Neuron (in vitro differentiated cells): ENCODE measurements at regions not wholly inside any gene's neighbourhood (a gene's known extent, or its start where the extent isn't known, plus 50 kb on each side); places are given as distances from the start of the nearest gene placed in this dataset.
"Not testable (repeated sequence)": the region's sequence is repeated elsewhere in the genome, so short reads cannot be mapped to it uniquely, and the experiment has no call there.

ENCODE experiments used
- H2AFZ ChIP-seq: one replicate; pipeline ENCODE4 v1.6.1; 2013; ENCODE audit warnings: low read depth, mild to moderate bottlenecking, inconsistent platforms, low read length, moderate library complexity
- H3K27me3 ChIP-seq: one replicate; pipeline ENCODE4 v1.6.1; 2013; ENCODE audit warnings: low read length; ENCODE audit not compliant: insufficient read depth
- H3K36me3 ChIP-seq: one replicate; pipeline ENCODE4 v1.6.1; 2013; ENCODE audit warnings: low read length; ENCODE audit not compliant: insufficient read depth
- H3K4me1 ChIP-seq: one replicate; pipeline ENCODE4 v1.6.1; 2013; ENCODE audit warnings: low read length; ENCODE audit not compliant: insufficient read depth
- H3K4me3 ChIP-seq: 2 replicates; pipeline ENCODE4 v1.5.1; 2013; ENCODE audit warnings: mild to moderate bottlenecking, low read length, moderate library complexity
- H3K9me3 ChIP-seq: one replicate; pipeline ENCODE4 v1.6.1; 2013; ENCODE audit warnings: low read length

- H3K4me3 ChIP-seq, H3K4me1 ChIP-seq, H3K36me3 ChIP-seq, H3K27me3 ChIP-seq, H2AFZ ChIP-seq, H3K9me3 ChIP-seq: not testable (repeated sequence)
Measured at GRCh38 chr2:192384191-192384590, 189.5 kb upstream of the TMEFF2 start.

DNA sequence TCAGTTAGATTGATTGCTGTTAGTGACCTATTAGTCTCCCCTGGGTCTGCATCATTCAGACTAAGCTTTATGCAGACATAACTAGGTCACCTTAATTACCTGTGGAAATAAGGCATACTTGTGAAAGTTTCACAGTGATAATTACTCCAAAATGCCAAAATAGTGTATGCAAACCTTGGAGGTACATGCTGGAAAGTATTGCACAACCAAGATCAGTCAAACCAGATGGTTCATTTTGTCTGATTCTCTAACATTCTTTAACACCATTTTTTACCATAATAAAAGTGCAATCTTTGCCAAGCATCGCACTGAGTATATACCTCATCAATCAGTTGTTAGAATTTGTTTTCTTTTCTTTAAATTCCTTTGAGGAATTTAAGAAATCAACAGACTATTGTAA, 186.3 kb upstream of the TMEFF2 start:
- H3K4me3 ChIP-seq = no peak overlapping the region
- H3K9me3 ChIP-seq = no peaks in the 10 kb centered on the region
- H3K36me3 ChIP-seq = no peaks in the 10 kb centered on the region
- peaks cover 5% of the 10 kb centered on the region for H3K4me1 ChIP-seq
- no peak overlapping the region for H2AFZ ChIP-seq
- H3K27me3 ChIP-seq = no peaks in the 10 kb centered on the region

DNA sequence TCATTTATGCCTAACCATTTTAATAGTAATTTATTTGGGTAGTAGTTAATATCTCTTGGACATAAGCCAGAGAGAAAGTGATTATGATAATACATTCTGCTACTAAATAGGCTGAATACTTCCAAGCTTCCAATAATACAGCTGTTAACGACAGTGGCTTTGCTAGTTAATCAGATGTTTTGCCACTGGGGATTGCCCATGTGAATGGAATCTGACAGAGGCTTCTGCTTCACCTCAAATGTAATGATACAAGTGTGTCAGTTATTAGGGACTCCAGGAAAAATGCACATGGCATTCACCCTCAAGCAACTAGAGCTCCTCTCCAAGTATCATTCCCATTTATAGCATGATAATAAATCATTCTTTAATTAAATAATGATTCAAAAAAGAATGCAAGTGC, 185.0 kb upstream of the TMEFF2 start:
- no peaks in the 10 kb centered on the region for H3K9me3 ChIP-seq
- peaks cover 5% of the 10 kb centered on the region for H3K4me1 ChIP-seq
- H3K27me3 ChIP-seq = no peaks in the 10 kb centered on the region
- H3K4me3 ChIP-seq = no peak overlapping the region
- no peaks in the 10 kb centered on the region for H3K36me3 ChIP-seq
- no peak overlapping the region for H2AFZ ChIP-seq

- H3K36me3 ChIP-seq = no peaks in the 10 kb centered on the region
- H3K9me3 ChIP-seq = no peaks in the 10 kb centered on the region
- H3K4me1 ChIP-seq = peaks cover 5% of the 10 kb centered on the region
- no peak overlapping the region for H2AFZ ChIP-seq
- H3K4me3 ChIP-seq = no peak overlapping the region
- H3K27me3 ChIP-seq = no peaks in the 10 kb centered on the region
Measured at GRCh38 chr2:192377173-192377572, 182.4 kb upstream of the TMEFF2 start.

- Histone ChIP-seq H3K9me3 (no peaks in the 10 kb centered on the region), H3K4me1 (peaks cover 5% of the 10 kb centered on the region), H3K27me3 (no peaks in the 10 kb centered on the region), H3K4me3 (no peak overlapping the region), H2AFZ (no peak overlapping the region), H3K36me3 (no peaks in the 10 kb centered on the region)
Measured at GRCh38 chr2:192373754-192374153, 179.0 kb upstream of the TMEFF2 start.

- Histone ChIP-seq H3K9me3 (no peaks in the 10 kb centered on the region), H3K27me3 (no peaks in the 10 kb centered on the region), H3K36me3 (no peaks in the 10 kb centered on the region), H2AFZ (no peak overlapping the region), H3K4me1 (peaks cover 5% of the 10 kb centered on the region), H3K4me3 (no peak overlapping the region)
Measured at GRCh38 chr2:192373221-192373620, 178.5 kb upstream of the TMEFF2 start.

GRCh38 chr2:192369969-192370368, 175.2 kb upstream of the TMEFF2 start:
- H3K27me3 ChIP-seq = no peaks in the 10 kb centered on the region
- H3K4me3 ChIP-seq = no peak overlapping the region
- no peaks in the 10 kb centered on the region for H3K4me1 ChIP-seq
- H3K9me3 ChIP-seq = no peaks in the 10 kb centered on the region
- no peaks in the 10 kb centered on the region for H3K36me3 ChIP-seq
- no peak overlapping the region for H2AFZ ChIP-seq

DNA sequence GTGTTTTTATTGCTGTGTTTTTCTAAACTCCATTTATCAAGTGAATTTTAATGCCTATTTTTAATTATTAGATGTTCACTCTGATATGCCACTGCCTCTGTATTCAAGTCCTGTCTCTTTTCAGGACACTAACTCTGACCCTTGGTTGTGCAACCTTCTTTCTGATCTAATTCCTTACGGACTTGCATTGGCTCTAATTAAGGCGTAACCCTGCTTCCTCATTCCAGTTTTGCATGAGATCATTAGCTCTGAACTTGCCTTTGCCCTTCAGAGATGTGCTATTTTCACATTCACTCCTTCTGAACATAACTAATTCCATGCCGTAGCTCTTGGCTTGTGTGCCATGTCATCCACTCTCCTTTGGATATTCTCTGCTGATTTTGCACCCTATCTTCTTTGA, 162.5 kb upstream of the TMEFF2 start:
- H3K27me3 ChIP-seq = no peaks in the 10 kb centered on the region
- no peak overlapping the region for H3K4me3 ChIP-seq
- no peaks in the 10 kb centered on the region for H3K9me3 ChIP-seq
- H3K36me3 ChIP-seq = no peaks in the 10 kb centered on the region
- H3K4me1 ChIP-seq = no peaks in the 10 kb centered on the region
- H2AFZ ChIP-seq = no peak overlapping the region

- Histone ChIP-seq H3K4me3 (no peak overlapping the region), H3K9me3 (no peaks in the 10 kb centered on the region), H3K27me3 (no peaks in the 10 kb centered on the region), H3K36me3 (no peaks in the 10 kb centered on the region), H3K4me1 (no peaks in the 10 kb centered on the region), H2AFZ (no peak overlapping the region)
Measured at GRCh38 chr2:192354512-192355244, 159.9 kb upstream of the TMEFF2 start.

- Histone ChIP-seq H3K27me3 (no peaks in the 10 kb centered on the region), H3K36me3 (no peaks in the 10 kb centered on the region), H3K4me3 (no peak overlapping the region), H3K9me3 (no peaks in the 10 kb centered on the region), H3K4me1 (no peaks in the 10 kb centered on the region), H2AFZ (no peak overlapping the region)
Measured at GRCh38 chr2:192347542-192347941, 152.8 kb upstream of the TMEFF2 start.

- no peaks in the 10 kb centered on the region for H3K4me1 ChIP-seq
- H3K9me3 ChIP-seq = no peaks in the 10 kb centered on the region
- H3K4me3 ChIP-seq = no peak overlapping the region
- H3K27me3 ChIP-seq = no peaks in the 10 kb centered on the region
- H3K36me3 ChIP-seq = no peaks in the 10 kb centered on the region
- no peak overlapping the region for H2AFZ ChIP-seq
Measured at GRCh38 chr2:192345287-192345686, 150.6 kb upstream of the TMEFF2 start.

- no peak overlapping the region for H2AFZ ChIP-seq
- no peaks in the 10 kb centered on the region for H3K4me1 ChIP-seq
- H3K9me3 ChIP-seq = no peaks in the 10 kb centered on the region
- no peak overlapping the region for H3K4me3 ChIP-seq
- H3K27me3 ChIP-seq = no peaks in the 10 kb centered on the region
- H3K36me3 ChIP-seq = no peaks in the 10 kb centered on the region
Measured at GRCh38 chr2:192333642-192334041, 138.9 kb upstream of the TMEFF2 start.

- no peaks in the 10 kb centered on the region for H3K9me3 ChIP-seq
- H3K36me3 ChIP-seq = no peaks in the 10 kb centered on the region
- H3K4me1 ChIP-seq = no peaks in the 10 kb centered on the region
- H2AFZ ChIP-seq = no peak overlapping the region
- H3K4me3 ChIP-seq = no peak overlapping the region
- no peaks in the 10 kb centered on the region for H3K27me3 ChIP-seq
Measured at GRCh38 chr2:192328297-192328696, 133.6 kb upstream of the TMEFF2 start.

- Histone ChIP-seq H3K4me1 (no peaks in the 10 kb centered on the region), H2AFZ (no peak overlapping the region), H3K4me3 (no peak overlapping the region), H3K27me3 (no peaks in the 10 kb centered on the region), H3K9me3 (no peaks in the 10 kb centered on the region), H3K36me3 (no peaks in the 10 kb centered on the region)
Measured at GRCh38 chr2:192327576-192327975, 132.8 kb upstream of the TMEFF2 start.
